LNCaP clone FGC (cell line): ENCODE measurements at regions not wholly inside any gene's neighbourhood (a gene's known extent, or its start where the extent isn't known, plus 50 kb on each side); places are given as distances from the start of the nearest gene placed in this dataset.

Experiments
- DNase-seq: peaks from one replicate; pipeline ENCODE4 v3.0.0-alpha.2; 2011; ENCODE audit warnings: low read depth
- H3K4me3 ChIP-seq: 2 replicates; pipeline ENCODE4 v1.5.1; 2011; ENCODE audit warnings: mild to moderate bottlenecking, low read depth, low read length, control low read depth
- CTCF ChIP-seq: IDR thresholded peaks from 2 replicates; pipeline ENCODE4 v1.5.1; 2012; ENCODE audit warnings: mild to moderate bottlenecking; ENCODE audit not compliant: control insufficient read depth, insufficient read depth; ENCODE audit errors: extremely low read depth

GRCh38 chr2:177074099-177074710 is 138.4 kb upstream of the HNRNPA3 start:
- TF ChIP-seq CTCF, result no peak

GRCh38 chr2:177075254-177075653 is 137.3 kb upstream of the HNRNPA3 start:
- no peak for DNase-seq
- no peak for TF ChIP-seq CTCF
- no peak overlapping the region for H3K4me3 ChIP-seq

More at GRCh38 chr2:177074099-177074710, 138.4 kb upstream of the HNRNPA3 start:
- H3K4me3 ChIP-seq, result no peak overlapping the region
- no peak for DNase-seq

GRCh38 chr2:177076636-177077179 is 135.9 kb upstream of the HNRNPA3 start:
- TF ChIP-seq CTCF, result no peak
- DNase-seq, result no peak
- H3K4me3 ChIP-seq, result no peak overlapping the region

- no peak for TF ChIP-seq CTCF
- H3K4me3 ChIP-seq, result no peak overlapping the region
- no peak for DNase-seq
These were observed 134.8 kb upstream of the HNRNPA3 start for GRCh38 chr2:177077778-177078177.

- peak; percentile 56 for DNase-seq
- TF ChIP-seq CTCF, result no peak
- no peak overlapping the region for H3K4me3 ChIP-seq
These were observed 134.2 kb upstream of the HNRNPA3 start for GRCh38 chr2:177078416-177078815.

- no peak for TF ChIP-seq CTCF
- DNase-seq, result no peak
These were observed 133.7 kb upstream of the HNRNPA3 start for GRCh38 chr2:177078855-177079254.

GRCh38 chr2:177080746-177081284 is 131.8 kb upstream of the HNRNPA3 start:
- no peak for DNase-seq
- no peak for TF ChIP-seq CTCF
- H3K4me3 ChIP-seq, result no peak overlapping the region

More at GRCh38 chr2:177078855-177079254, 133.7 kb upstream of the HNRNPA3 start:
- H3K4me3 ChIP-seq, result no peak overlapping the region
